ENCODE measurements at regions not wholly inside any gene's neighbourhood (a gene's known extent, or its start where the extent isn't known, plus 50 kb on each side); places are given as distances from the start of the nearest gene placed in this dataset.

DNA sequence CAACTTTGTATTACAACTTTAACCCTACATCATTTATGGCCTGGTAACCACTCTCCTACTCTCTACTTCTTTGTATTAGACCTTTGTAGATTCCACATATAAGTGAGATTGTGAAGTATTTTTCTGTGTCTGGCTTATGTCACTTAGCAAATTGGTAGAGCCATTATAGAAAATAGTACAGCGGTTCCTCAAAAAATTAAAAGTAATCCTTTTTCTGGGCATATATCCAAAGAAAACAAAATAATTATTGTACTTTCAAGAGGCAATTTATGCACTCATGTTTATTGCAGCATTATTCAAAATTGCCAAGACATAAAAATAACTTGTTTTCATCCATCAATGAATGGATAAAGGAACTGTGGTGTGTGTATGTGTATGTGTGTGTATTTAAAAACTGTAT is 537.5 kb upstream of the FSIP2 start:
- TF ChIP-seq EZH2 (IDR thresholded peaks at IDR 0.05): no peak
- no peak for TF ChIP-seq CEBPB (IDR thresholded peaks at IDR 0.05; ENCODE audit: low read depth)
- no peak for TF ChIP-seq ZNF274 (IDR thresholded peaks at IDR 0.05; ENCODE audit: low read depth, low read length)
- no peak for TF ChIP-seq CTCF (IDR thresholded peaks at IDR 0.05 in 2 of 3, conservative IDR thresholded peaks at IDR 0.05 in 1 of 3; ENCODE audit: borderline replicate concordance in 1 of 3, insufficient read depth in 1 of 3, low read depth in 2 of 3, low read length in 2 of 3)
- no peak for TF ChIP-seq RAD21 (IDR thresholded peaks at IDR 0.05; ENCODE audit: low read depth)
- no peak for TF ChIP-seq SRF (IDR thresholded peaks at IDR 0.05; ENCODE audit: low read depth)
- TF ChIP-seq, protein P1, sequence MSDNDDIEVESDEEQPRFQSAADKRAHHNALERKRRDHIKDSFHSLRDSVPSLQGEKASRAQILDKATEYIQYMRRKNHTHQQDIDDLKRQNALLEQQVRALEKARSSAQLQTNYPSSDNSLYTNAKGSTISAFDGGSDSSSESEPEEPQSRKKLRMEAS (IDR thresholded peaks at IDR 0.05): no peak
- TF ChIP-seq YY1 (IDR thresholded peaks at IDR 0.05; ENCODE audit: extremely low read depth, insufficient replicate concordance, low read depth, low read length): no peak
- no peak for TF ChIP-seq REST (IDR thresholded peaks at IDR 0.05; ENCODE audit: low read depth)
- no peak for TF ChIP-seq POLR2A (IDR thresholded peaks at IDR 0.05; ENCODE audit: borderline replicate concordance, extremely low read depth, insufficient read depth, insufficient read length)
- no peak for TF ChIP-seq JUND (IDR thresholded peaks at IDR 0.05)

All from HCT116 (cell line).